Hepatocyte (in vitro differentiated cells): ENCODE measurements at regions not wholly inside any gene's neighbourhood (a gene's known extent, or its start where the extent isn't known, plus 50 kb on each side); places are given as distances from the start of the nearest gene placed in this dataset.

Experiments used
- DNase-seq: peaks from one replicate; pipeline ENCODE4 v3.0.0-alpha.2; 2016; ENCODE audit warnings: low spot score
- H2AFZ ChIP-seq: fragments of 200-600 bp; sonication (generic); 2 replicates; pipeline ENCODE4 v1.6.0; 2016; ENCODE audit warnings: antibody characterized with exemption, mild to moderate bottlenecking
- H3K27ac ChIP-seq: fragments of 200-600 bp; sonication (generic); 2 replicates; pipeline ENCODE4 v1.5.1; 2016; ENCODE audit warnings: mild to moderate bottlenecking
- H3K27me3 ChIP-seq: fragments of 200-600 bp; sonication (generic); 2 replicates; pipeline ENCODE4 v1.6.1; 2016
- H3K36me3 ChIP-seq: fragments of 200-600 bp; sonication (generic); replicated peaks from 2 replicates; pipeline ENCODE4 v1.5.1; 2016; ENCODE audit warnings: low read depth; ENCODE audit not compliant: insufficient read depth
- H3K4me1 ChIP-seq: fragments of 200-600 bp; sonication (generic); 2 replicates; pipeline ENCODE4 v1.5.1; 2016; ENCODE audit warnings: mild to moderate bottlenecking, moderate library complexity; ENCODE audit not compliant: insufficient read depth
- H3K4me2 ChIP-seq: fragments of 200-600 bp; sonication (generic); 2 replicates; pipeline ENCODE4 v1.6.0; 2016
- H3K4me3 ChIP-seq: fragments of 200-600 bp; sonication (generic); 2 replicates; pipeline ENCODE4 v1.5.1; 2016; ENCODE audit warnings: mild to moderate bottlenecking
- H3K79me2 ChIP-seq: fragments of 200-600 bp; sonication (generic); 2 replicates; pipeline ENCODE4 v1.6.0; 2017; ENCODE audit warnings: mild to moderate bottlenecking
- H3K9me2 ChIP-seq: fragments of 200-600 bp; sonication (generic); replicated peaks from 2 replicates; pipeline ENCODE4 v1.6.0; 2017; ENCODE audit warnings: mild to moderate bottlenecking; ENCODE audit not compliant: insufficient read depth
- H3K9me3 ChIP-seq: fragments of 200-600 bp; sonication (generic); 2 replicates; pipeline ENCODE4 v1.5.1; 2016; ENCODE audit warnings: low read depth, mild to moderate bottlenecking
- H4K20me1 ChIP-seq: fragments of 200-600 bp; sonication (generic); 2 replicates; pipeline ENCODE4 v1.6.0; 2016; ENCODE audit warnings: mild to moderate bottlenecking; ENCODE audit not compliant: insufficient read depth, poor library complexity, severe bottlenecking
- EZH2 ChIP-seq: fragments of 200-600 bp; sonication (generic); IDR thresholded peaks from 2 replicates; pipeline ENCODE4 v1.6.1; 2016; ENCODE audit warnings: antibody characterized with exemption, mild to moderate bottlenecking, borderline replicate concordance
- EZH2phosphoT487 ChIP-seq: fragments of 200-600 bp; sonication (generic); IDR thresholded peaks from one replicate; pipeline ENCODE4 v1.6.1; 2018; ENCODE audit warnings: antibody characterized with exemption, mild to moderate bottlenecking, low read depth, moderate library complexity; ENCODE audit not compliant: unreplicated experiment, severe bottlenecking
- WGBS: methylation state at CpG from one replicate; pipeline ENCODE4 v1.1.6; 2016; ENCODE audit warnings: low lambda C conversion rate; ENCODE audit errors: missing lambda C conversion rate; 5-methylcytosine and 5-hydroxymethylcytosine counted together
- TF ChIP-seq, protein P1 (sequence below): fragments of 200-600 bp; sonication (generic); IDR thresholded peaks from 2 replicates; pipeline ENCODE4 v1.5.1; 2016; ENCODE audit warnings: antibody characterized with exemption, mild to moderate bottlenecking; ENCODE audit not compliant: poor library complexity

GRCh38 chr14:22488522-22489243, 100.3 kb downstream of the DAD1 start:
- Histone ChIP-seq H3K9me2 (no peaks in the 10 kb centered on the region), H3K27ac (no peak overlapping the region), H3K4me3 (no peak overlapping the region), H3K4me1 (peaks cover 23% of the 10 kb centered on the region), H2AFZ (no peak overlapping the region), H4K20me1 (no peaks in the 10 kb centered on the region), H3K27me3 (peaks cover 26% of the 10 kb centered on the region), H3K79me2 (no peaks in the 10 kb centered on the region), H3K4me2 (no peak overlapping the region), H3K9me3 (no peaks in the 10 kb centered on the region), H3K36me3 (no peaks in the 10 kb centered on the region)
- TF ChIP-seq, protein P1, sequence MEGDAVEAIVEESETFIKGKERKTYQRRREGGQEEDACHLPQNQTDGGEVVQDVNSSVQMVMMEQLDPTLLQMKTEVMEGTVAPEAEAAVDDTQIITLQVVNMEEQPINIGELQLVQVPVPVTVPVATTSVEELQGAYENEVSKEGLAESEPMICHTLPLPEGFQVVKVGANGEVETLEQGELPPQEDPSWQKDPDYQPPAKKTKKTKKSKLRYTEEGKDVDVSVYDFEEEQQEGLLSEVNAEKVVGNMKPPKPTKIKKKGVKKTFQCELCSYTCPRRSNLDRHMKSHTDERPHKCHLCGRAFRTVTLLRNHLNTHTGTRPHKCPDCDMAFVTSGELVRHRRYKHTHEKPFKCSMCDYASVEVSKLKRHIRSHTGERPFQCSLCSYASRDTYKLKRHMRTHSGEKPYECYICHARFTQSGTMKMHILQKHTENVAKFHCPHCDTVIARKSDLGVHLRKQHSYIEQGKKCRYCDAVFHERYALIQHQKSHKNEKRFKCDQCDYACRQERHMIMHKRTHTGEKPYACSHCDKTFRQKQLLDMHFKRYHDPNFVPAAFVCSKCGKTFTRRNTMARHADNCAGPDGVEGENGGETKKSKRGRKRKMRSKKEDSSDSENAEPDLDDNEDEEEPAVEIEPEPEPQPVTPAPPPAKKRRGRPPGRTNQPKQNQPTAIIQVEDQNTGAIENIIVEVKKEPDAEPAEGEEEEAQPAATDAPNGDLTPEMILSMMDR, result no peak
- TF ChIP-seq EZH2phosphoT487 (no peak), EZH2 (no peak)
- DNase-seq, result no peak
- WGBS, result 69% methylated on average over 10 of the region's 10 CpGs

DNA sequence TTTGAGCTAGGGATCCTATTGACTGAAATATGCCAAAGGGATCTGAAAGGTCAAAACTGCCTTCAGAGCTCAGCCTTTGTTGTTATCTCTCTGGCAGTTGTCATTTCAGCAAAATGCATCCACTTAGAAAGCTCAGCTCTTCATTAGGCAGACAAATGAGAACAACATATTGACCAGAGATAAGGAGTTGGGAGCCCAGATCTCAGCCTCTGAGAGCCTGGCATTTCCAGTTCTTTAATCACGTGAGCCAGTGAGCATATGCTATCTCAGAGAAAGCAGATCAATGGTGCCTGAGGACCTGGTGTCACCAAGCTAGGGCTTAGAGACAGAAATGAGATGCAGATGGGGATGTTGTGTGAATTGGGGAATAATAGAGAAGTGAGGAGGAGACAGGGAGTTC, 101.1 kb downstream of the DAD1 start:
- peaks cover 26% of the 10 kb centered on the region for H3K27me3 ChIP-seq
- DNase-seq, result no peak
- no peak overlapping the region for H3K4me3 ChIP-seq
- no peaks in the 10 kb centered on the region for H4K20me1 ChIP-seq
- peaks cover 23% of the 10 kb centered on the region for H3K4me1 ChIP-seq
- H3K27ac ChIP-seq, result no peak overlapping the region
- no peaks in the 10 kb centered on the region for H3K79me2 ChIP-seq
- no peak overlapping the region for H2AFZ ChIP-seq
- H3K9me3 ChIP-seq, result no peaks in the 10 kb centered on the region
- TF ChIP-seq EZH2phosphoT487, result no peak
- TF ChIP-seq EZH2, result no peak
- TF ChIP-seq, protein P1, result no peak
- no peaks in the 10 kb centered on the region for H3K36me3 ChIP-seq
- WGBS, result 32% methylated on average over 1 of the region's 1 CpG
- no peak overlapping the region for H3K4me2 ChIP-seq
- H3K9me2 ChIP-seq, result no peaks in the 10 kb centered on the region

DNA sequence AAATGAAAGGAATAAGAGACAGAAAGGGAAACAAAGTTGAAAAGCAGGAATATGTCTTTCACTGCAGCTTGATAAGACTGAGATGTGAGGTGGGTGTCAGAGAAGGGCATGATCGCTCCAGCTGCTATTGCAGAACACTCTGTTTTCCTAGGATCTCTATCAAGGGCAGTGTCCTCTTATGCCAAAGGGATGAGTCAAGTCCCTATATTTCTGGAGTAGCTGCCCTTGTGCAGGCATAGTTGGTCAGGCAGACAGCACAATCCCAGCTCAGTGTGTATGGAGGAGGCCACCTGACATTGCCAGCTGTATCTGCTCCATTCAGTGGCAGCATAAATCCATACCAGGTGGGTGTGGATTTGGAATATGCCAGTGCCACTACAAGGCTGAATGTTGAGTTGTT, 101.6 kb downstream of the DAD1 start:
- WGBS, result 88% methylated on average over 1 of the region's 1 CpG
- no peak for DNase-seq
- H4K20me1 ChIP-seq, result no peaks in the 10 kb centered on the region

More for the DNA sequence above, 101.6 kb downstream of the DAD1 start:
- H3K36me3 ChIP-seq, result no peaks in the 10 kb centered on the region
- no peaks in the 10 kb centered on the region for H3K9me3 ChIP-seq
- no peaks in the 10 kb centered on the region for H3K79me2 ChIP-seq
- no peak overlapping the region for H3K27ac ChIP-seq
- no peak overlapping the region for H2AFZ ChIP-seq
- peaks cover 23% of the 10 kb centered on the region for H3K4me1 ChIP-seq
- peaks cover 24% of the 10 kb centered on the region for H3K27me3 ChIP-seq
- H3K4me3 ChIP-seq, result no peak overlapping the region
- no peak for TF ChIP-seq EZH2
- TF ChIP-seq, protein P1, result no peak
- TF ChIP-seq EZH2phosphoT487, result no peak
- no peaks in the 10 kb centered on the region for H3K9me2 ChIP-seq
- H3K4me2 ChIP-seq, result no peak overlapping the region
